Liver (tissue), 8 donors: ENCODE measurements at regions not wholly inside any gene's neighbourhood (a gene's known extent, or its start where the extent isn't known, plus 50 kb on each side); places are given as distances from the start of the nearest gene placed in this dataset.

Experiments
- DNase-seq: peaks from one replicate; pipeline ENCODE4 v3.0.0-alpha.2; 2017; ENCODE audit warnings: low spot score
- H3K27ac ChIP-seq, 2 donors: one replicate each; pipeline ENCODE4 v1.7.0; 2013; ENCODE audit warnings: inconsistent platforms in 2 of 2, low read length in 2 of 2, control low read depth in 1 of 2, low read depth in 1 of 2, mild to moderate bottlenecking in 1 of 2
- H3K27me3 ChIP-seq, 4 donors: one replicate each; pipeline versions ENCODE4 v1.6.1 to v1.7.0; 2013; ENCODE audit warnings: low read length in 3 of 4, inconsistent platforms in 1 of 4, mild to moderate bottlenecking in 1 of 4, moderate library complexity in 1 of 4; ENCODE audit not compliant: control insufficient read depth in 4 of 4, insufficient read depth in 4 of 4
- H3K36me3 ChIP-seq, 4 donors: one replicate each; pipeline versions ENCODE4 v1.6.1 to v1.7.0; 2013; ENCODE audit warnings: low read length in 3 of 4, mild to moderate bottlenecking in 3 of 4, low read depth in 1 of 4, moderate library complexity in 1 of 4; ENCODE audit not compliant: control insufficient read depth in 4 of 4, insufficient read depth in 3 of 4
- H3K4me1 ChIP-seq, 4 donors: one replicate each; pipeline versions ENCODE4 v1.6.1 to v1.7.0; 2013; ENCODE audit warnings: low read length in 3 of 4, mild to moderate bottlenecking in 3 of 4, moderate library complexity in 1 of 4; ENCODE audit not compliant: control insufficient read depth in 4 of 4, insufficient read depth in 4 of 4
- H3K4me3 ChIP-seq, 3 donors: one replicate each; pipeline versions ENCODE4 v1.6.1 to v1.7.0; 2013; ENCODE audit warnings: low read length in 3 of 3, control low read depth in 1 of 3, low read depth in 1 of 3, mild to moderate bottlenecking in 1 of 3
- H3K9ac ChIP-seq, 2 donors: one replicate each; pipeline ENCODE4 v1.7.0; 2013; ENCODE audit warnings: low read length in 2 of 2, mild to moderate bottlenecking in 2 of 2, moderate library complexity in 2 of 2, control low read depth in 1 of 2, low read depth in 1 of 2
- H3K9me3 ChIP-seq, 4 donors: one replicate each; pipeline versions ENCODE4 v1.6.1 to v1.7.0; 2013; ENCODE audit warnings: low read length in 3 of 4; ENCODE audit not compliant: control insufficient read depth in 4 of 4
- CTCF ChIP-seq: fragments of 150-350 bp; IDR thresholded peaks from 2 replicates; pipeline ENCODE4 v1.5.1; 2017; ENCODE audit warnings: improper control_type of control experiment, low read depth, low read length; ENCODE audit not compliant: missing input control
- EGR1 ChIP-seq, 2 donors: IDR thresholded peaks; 2 replicates each; pipeline ENCODE4 v1.6.1; 2016 to 2018; ENCODE audit warnings: antibody characterized with exemption in 2 of 2, low read depth in 2 of 2
- FOXA1 ChIP-seq: IDR thresholded peaks from 2 replicates; pipeline ENCODE4 v1.6.1; 2016; ENCODE audit warnings: antibody characterized with exemption
- FOXA2 ChIP-seq: IDR thresholded peaks from 2 replicates; pipeline ENCODE4 v1.6.1; 2016; ENCODE audit warnings: antibody characterized with exemption
- HNF4A ChIP-seq, 2 donors: conservative IDR thresholded peaks; 2 replicates each; pipeline ENCODE4 v1.6.1; 2016; ENCODE audit warnings: antibody characterized with exemption in 2 of 2, mild to moderate bottlenecking in 2 of 2
- HNF4G ChIP-seq: IDR thresholded peaks from 2 replicates; pipeline ENCODE4 v1.6.1; 2016; ENCODE audit warnings: antibody characterized with exemption
- JUND ChIP-seq, 2 donors: IDR thresholded peaks; 2 replicates each; pipeline ENCODE4 v1.6.1; 2016; ENCODE audit warnings: antibody characterized with exemption in 2 of 2
- MAX ChIP-seq: IDR thresholded peaks from 2 replicates; pipeline ENCODE4 v1.6.1; 2016; ENCODE audit warnings: antibody characterized with exemption
- NR2F2 ChIP-seq: IDR thresholded peaks from 2 replicates; pipeline ENCODE4 v1.6.1; 2016; ENCODE audit warnings: antibody characterized with exemption
- RAD21 ChIP-seq, 2 donors: IDR thresholded peaks; 2 replicates each; pipeline ENCODE4 v1.6.1; 2016; ENCODE audit warnings: antibody characterized with exemption in 2 of 2, mild to moderate bottlenecking in 2 of 2
- RXRA ChIP-seq, 2 donors: IDR thresholded peaks; 2 replicates each; pipeline ENCODE4 v1.6.1; 2017 to 2018; ENCODE audit warnings: antibody characterized with exemption in 2 of 2, mild to moderate bottlenecking in 1 of 2
- SP1 ChIP-seq: IDR thresholded peaks from 2 replicates; pipeline ENCODE4 v1.6.1; 2018; ENCODE audit warnings: antibody characterized with exemption, mild to moderate bottlenecking
- TAF1 ChIP-seq: conservative IDR thresholded peaks from 2 replicates; pipeline ENCODE4 v1.6.1; 2016; ENCODE audit warnings: antibody characterized with exemption, mild to moderate bottlenecking
- YY1 ChIP-seq: IDR thresholded peaks from 2 replicates; pipeline ENCODE4 v1.6.1; 2016; ENCODE audit warnings: antibody characterized with exemption, mild to moderate bottlenecking
- WGBS: extraction: QIAGEN DNeasy Blood & Tissue Kit; methylation state at CpG from one replicate; pipeline ENCODE4 v1.1.7; 2013; 5-methylcytosine and 5-hydroxymethylcytosine counted together
- TF ChIP-seq, protein P1 (sequence below): IDR thresholded peaks from 2 replicates; pipeline ENCODE4 v1.6.1; 2016; ENCODE audit warnings: antibody characterized with exemption
- TF ChIP-seq, protein P2 (sequence below): IDR thresholded peaks from 2 replicates; pipeline ENCODE4 v1.6.1; 2016; ENCODE audit warnings: antibody characterized with exemption
- TF ChIP-seq, protein P3 (sequence below): IDR thresholded peaks from 2 replicates; pipeline ENCODE4 v1.6.1; 2016; ENCODE audit warnings: antibody characterized with exemption, mild to moderate bottlenecking
- donor health status: healthy.
- donor health status: healthy.
- donor health status: healthy.
- donor health status: healthy.
- donor health status: healthy.

- H3K9me3 ChIP-seq, result no peaks in the 10 kb centered on the region
- no peak overlapping the region for H3K27ac ChIP-seq
- no peak overlapping the region for H3K4me3 ChIP-seq
- TF ChIP-seq MAX (no peak), CTCF (no peak), NR2F2 (no peak), FOXA2 (no peak), RAD21 (IDR thresholded peaks at IDR 0.05) (no peak), SP1 (no peak), HNF4A (conservative IDR thresholded peaks at IDR 0.05) (no peak), HNF4G (no peak), RXRA (IDR thresholded peaks at IDR 0.05) (no peak), YY1 (no peak), EGR1 (IDR thresholded peaks at IDR 0.05; ENCODE audit: low read depth in 2 of 2) (no peak), JUND (IDR thresholded peaks at IDR 0.05) (no peak), TAF1 (no peak)
- H3K36me3 ChIP-seq, result no peaks in the 10 kb centered on the region
- H3K9ac ChIP-seq, result no peak overlapping the region
- 83% methylated on average over 13 of the region's 13 CpGs for WGBS
- peaks cover 0 to 4% (median 3%) of the 10 kb centered on the region in 4 donors for H3K4me1 ChIP-seq
- no peaks in the 10 kb centered on the region for H3K27me3 ChIP-seq
- DNase-seq, result peak; percentile 20
Observed at GRCh38 chr20:4086771-4087687, 61.6 kb upstream of the SMOX start.

DNA sequence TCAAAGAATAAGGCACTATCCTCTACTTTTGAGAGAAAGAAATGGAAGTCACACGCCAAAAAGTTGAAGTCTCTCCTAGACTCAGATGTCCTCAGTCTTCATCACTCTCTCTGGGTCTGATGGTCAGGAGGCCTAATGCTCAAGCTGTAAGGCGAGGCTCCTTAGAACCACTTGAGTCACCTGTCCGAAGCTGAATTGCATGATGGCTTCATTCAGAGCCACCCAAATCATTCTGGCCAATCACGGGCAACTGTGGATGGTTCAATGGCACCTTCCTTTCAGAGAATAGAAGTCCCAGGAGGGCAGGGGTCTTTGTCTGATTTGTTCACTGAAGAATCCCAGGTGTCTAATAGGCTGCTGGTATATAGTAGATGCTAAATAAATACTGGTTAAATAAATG, 63.9 kb upstream of the SMOX start:
- no peak for DNase-seq
- Histone ChIP-seq H3K36me3 (no peaks in the 10 kb centered on the region), H3K4me1 (peaks cover 0 to 4% (median 3%) of the 10 kb centered on the region in 4 donors), H3K4me3 (no peak overlapping the region), H3K9ac (no peak overlapping the region), H3K27ac (no peak overlapping the region), H3K9me3 (no peaks in the 10 kb centered on the region), H3K27me3 (no peaks in the 10 kb centered on the region)
- 60% methylated on average over 4 of the region's 4 CpGs for WGBS
- TF ChIP-seq, protein P1, sequence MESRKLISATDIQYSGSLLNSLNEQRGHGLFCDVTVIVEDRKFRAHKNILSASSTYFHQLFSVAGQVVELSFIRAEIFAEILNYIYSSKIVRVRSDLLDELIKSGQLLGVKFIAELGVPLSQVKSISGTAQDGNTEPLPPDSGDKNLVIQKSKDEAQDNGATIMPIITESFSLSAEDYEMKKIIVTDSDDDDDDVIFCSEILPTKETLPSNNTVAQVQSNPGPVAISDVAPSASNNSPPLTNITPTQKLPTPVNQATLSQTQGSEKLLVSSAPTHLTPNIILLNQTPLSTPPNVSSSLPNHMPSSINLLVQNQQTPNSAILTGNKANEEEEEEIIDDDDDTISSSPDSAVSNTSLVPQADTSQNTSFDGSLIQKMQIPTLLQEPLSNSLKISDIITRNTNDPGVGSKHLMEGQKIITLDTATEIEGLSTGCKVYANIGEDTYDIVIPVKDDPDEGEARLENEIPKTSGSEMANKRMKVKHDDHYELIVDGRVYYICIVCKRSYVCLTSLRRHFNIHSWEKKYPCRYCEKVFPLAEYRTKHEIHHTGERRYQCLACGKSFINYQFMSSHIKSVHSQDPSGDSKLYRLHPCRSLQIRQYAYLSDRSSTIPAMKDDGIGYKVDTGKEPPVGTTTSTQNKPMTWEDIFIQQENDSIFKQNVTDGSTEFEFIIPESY, result no peak
- TF ChIP-seq, protein P2, sequence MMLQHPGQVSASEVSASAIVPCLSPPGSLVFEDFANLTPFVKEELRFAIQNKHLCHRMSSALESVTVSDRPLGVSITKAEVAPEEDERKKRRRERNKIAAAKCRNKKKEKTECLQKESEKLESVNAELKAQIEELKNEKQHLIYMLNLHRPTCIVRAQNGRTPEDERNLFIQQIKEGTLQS, result no peak
- TF ChIP-seq FOXA1 (no peak), EGR1 (IDR thresholded peaks at IDR 0.05; ENCODE audit: low read depth in 2 of 2) (no peak), HNF4G (no peak), YY1 (no peak), SP1 (no peak), JUND (IDR thresholded peaks at IDR 0.05) (no peak), CTCF (no peak), NR2F2 (no peak)
- TF ChIP-seq, protein P3, sequence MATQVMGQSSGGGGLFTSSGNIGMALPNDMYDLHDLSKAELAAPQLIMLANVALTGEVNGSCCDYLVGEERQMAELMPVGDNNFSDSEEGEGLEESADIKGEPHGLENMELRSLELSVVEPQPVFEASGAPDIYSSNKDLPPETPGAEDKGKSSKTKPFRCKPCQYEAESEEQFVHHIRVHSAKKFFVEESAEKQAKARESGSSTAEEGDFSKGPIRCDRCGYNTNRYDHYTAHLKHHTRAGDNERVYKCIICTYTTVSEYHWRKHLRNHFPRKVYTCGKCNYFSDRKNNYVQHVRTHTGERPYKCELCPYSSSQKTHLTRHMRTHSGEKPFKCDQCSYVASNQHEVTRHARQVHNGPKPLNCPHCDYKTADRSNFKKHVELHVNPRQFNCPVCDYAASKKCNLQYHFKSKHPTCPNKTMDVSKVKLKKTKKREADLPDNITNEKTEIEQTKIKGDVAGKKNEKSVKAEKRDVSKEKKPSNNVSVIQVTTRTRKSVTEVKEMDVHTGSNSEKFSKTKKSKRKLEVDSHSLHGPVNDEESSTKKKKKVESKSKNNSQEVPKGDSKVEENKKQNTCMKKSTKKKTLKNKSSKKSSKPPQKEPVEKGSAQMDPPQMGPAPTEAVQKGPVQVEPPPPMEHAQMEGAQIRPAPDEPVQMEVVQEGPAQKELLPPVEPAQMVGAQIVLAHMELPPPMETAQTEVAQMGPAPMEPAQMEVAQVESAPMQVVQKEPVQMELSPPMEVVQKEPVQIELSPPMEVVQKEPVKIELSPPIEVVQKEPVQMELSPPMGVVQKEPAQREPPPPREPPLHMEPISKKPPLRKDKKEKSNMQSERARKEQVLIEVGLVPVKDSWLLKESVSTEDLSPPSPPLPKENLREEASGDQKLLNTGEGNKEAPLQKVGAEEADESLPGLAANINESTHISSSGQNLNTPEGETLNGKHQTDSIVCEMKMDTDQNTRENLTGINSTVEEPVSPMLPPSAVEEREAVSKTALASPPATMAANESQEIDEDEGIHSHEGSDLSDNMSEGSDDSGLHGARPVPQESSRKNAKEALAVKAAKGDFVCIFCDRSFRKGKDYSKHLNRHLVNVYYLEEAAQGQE, result no peak
